ENCODE measurements at regions not wholly inside any gene's neighbourhood (a gene's known extent, or its start where the extent isn't known, plus 50 kb on each side); places are given as distances from the start of the nearest gene placed in this dataset.

- Histone ChIP-seq H3K9ac (ENCODE audit: low read length) (no peak overlapping the region), H3K4me2 (ENCODE audit: low read depth, low read length, poor library complexity, severe bottlenecking) (no peak overlapping the region), H3K27ac (ENCODE audit: low read depth, low read length) (no peak overlapping the region), H3F3A (ENCODE audit: insufficient read depth) (no peaks in the 10 kb centered on the region), H3K9me3 (ENCODE audit: insufficient read depth, low read length) (no peaks in the 10 kb centered on the region), H3K27me3 (ENCODE audit: low read length) (no peaks in the 10 kb centered on the region), H3K9me2 (replicated peaks; ENCODE audit: insufficient read depth, low read length) (no peaks in the 10 kb centered on the region), H2AFZ (ENCODE audit: low read depth, low read length, severe bottlenecking) (no peak overlapping the region), H3K79me2 (ENCODE audit: insufficient read depth, low read length) (no peaks in the 10 kb centered on the region), H3K36me3 (ENCODE audit: low read length) (no peaks in the 10 kb centered on the region), H4K20me1 (ENCODE audit: low read depth, low read length) (no peaks in the 10 kb centered on the region), H3K4me3 (ENCODE audit: insufficient read depth, low read length, poor library complexity, severe bottlenecking) (no peak overlapping the region)
- TF ChIP-seq EZH2phosphoT487 (conservative IDR thresholded peaks at IDR 0.05; ENCODE audit: low read length) (no peak), CTCF (IDR thresholded peaks at IDR 0.05; ENCODE audit: insufficient read depth, low read length, poor library complexity, severe bottlenecking) (no peak)
These were observed 281.7 kb upstream of the CD180 start for GRCh38 chr5:67478337-67478736.

DNA sequence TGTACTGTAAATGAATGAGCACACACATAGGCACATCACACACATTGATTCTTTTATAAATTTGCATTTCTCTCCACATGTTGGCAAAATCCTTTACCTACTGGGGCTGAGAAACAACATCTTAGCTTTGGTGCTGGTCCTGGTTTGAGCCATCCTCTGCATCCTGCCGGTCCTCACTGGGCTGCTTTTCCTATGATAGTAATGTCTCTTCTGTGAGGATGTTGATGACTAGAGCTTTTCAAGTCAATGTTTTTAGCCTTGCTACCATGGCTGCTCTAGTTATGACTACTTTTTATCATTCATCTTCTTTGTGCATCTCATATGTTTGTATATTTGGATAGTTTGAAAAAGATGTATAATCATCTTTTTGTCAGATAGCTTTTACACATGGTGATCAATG lies 280.4 kb upstream of the CD180 start:
- Histone ChIP-seq H3K27me3 (ENCODE audit: low read length) (no peaks in the 10 kb centered on the region), H3K9ac (ENCODE audit: low read length) (no peak overlapping the region), H3K9me3 (ENCODE audit: insufficient read depth, low read length) (no peaks in the 10 kb centered on the region), H3K4me2 (ENCODE audit: low read depth, low read length, poor library complexity, severe bottlenecking) (no peak overlapping the region), H3K36me3 (ENCODE audit: low read length) (no peaks in the 10 kb centered on the region), H4K20me1 (ENCODE audit: low read depth, low read length) (no peaks in the 10 kb centered on the region), H3K9me2 (replicated peaks; ENCODE audit: insufficient read depth, low read length) (no peaks in the 10 kb centered on the region), H2AFZ (ENCODE audit: low read depth, low read length, severe bottlenecking) (no peak overlapping the region), H3F3A (ENCODE audit: insufficient read depth) (no peaks in the 10 kb centered on the region), H3K27ac (ENCODE audit: low read depth, low read length) (no peak overlapping the region), H3K79me2 (ENCODE audit: insufficient read depth, low read length) (no peaks in the 10 kb centered on the region), H3K4me3 (ENCODE audit: insufficient read depth, low read length, poor library complexity, severe bottlenecking) (no peak overlapping the region)
- no peak for TF ChIP-seq EZH2phosphoT487 (conservative IDR thresholded peaks at IDR 0.05; ENCODE audit: low read length)

DNA sequence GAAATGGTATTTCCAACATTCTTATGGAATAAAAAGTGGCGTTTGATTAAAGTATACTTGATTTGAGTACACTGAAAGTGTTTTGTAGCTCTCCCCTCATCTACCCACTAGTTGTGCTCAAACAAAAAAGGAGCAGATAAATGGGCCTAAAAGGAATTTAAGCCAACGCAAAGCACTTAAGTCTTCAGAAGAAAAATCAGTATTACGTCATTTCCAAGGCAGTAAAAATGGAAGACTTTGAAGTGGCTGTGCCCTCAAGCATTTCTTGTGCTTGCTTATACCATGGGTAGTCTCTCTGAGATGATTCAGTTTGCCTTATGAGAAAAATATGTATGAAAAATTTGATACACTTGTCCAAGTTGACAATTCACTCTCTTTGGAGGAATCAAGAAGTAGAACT lies 279.9 kb upstream of the CD180 start:
- Histone ChIP-seq H3F3A (ENCODE audit: insufficient read depth) (no peaks in the 10 kb centered on the region), H3K9me2 (replicated peaks; ENCODE audit: insufficient read depth, low read length) (no peaks in the 10 kb centered on the region), H3K36me3 (ENCODE audit: low read length) (no peaks in the 10 kb centered on the region), H3K9ac (ENCODE audit: low read length) (no peak overlapping the region), H3K27ac (ENCODE audit: low read depth, low read length) (no peak overlapping the region), H2AFZ (ENCODE audit: low read depth, low read length, severe bottlenecking) (no peak overlapping the region), H3K4me3 (ENCODE audit: insufficient read depth, low read length, poor library complexity, severe bottlenecking) (no peak overlapping the region), H3K79me2 (ENCODE audit: insufficient read depth, low read length) (no peaks in the 10 kb centered on the region), H3K27me3 (ENCODE audit: low read length) (no peaks in the 10 kb centered on the region), H4K20me1 (ENCODE audit: low read depth, low read length) (no peaks in the 10 kb centered on the region), H3K9me3 (ENCODE audit: insufficient read depth, low read length) (no peaks in the 10 kb centered on the region), H3K4me2 (ENCODE audit: low read depth, low read length, poor library complexity, severe bottlenecking) (no peak overlapping the region)
- no peak for TF ChIP-seq EZH2phosphoT487 (conservative IDR thresholded peaks at IDR 0.05; ENCODE audit: low read length)
- no peak for TF ChIP-seq CTCF (IDR thresholded peaks at IDR 0.05; ENCODE audit: insufficient read depth, low read length, poor library complexity, severe bottlenecking)

GRCh38 chr5:67475489-67475888 lies 278.9 kb upstream of the CD180 start:
- Histone ChIP-seq H4K20me1 (ENCODE audit: low read depth, low read length) (no peaks in the 10 kb centered on the region), H3K9me2 (replicated peaks; ENCODE audit: insufficient read depth, low read length) (no peaks in the 10 kb centered on the region), H3K27me3 (ENCODE audit: low read length) (no peaks in the 10 kb centered on the region), H3K36me3 (ENCODE audit: low read length) (no peaks in the 10 kb centered on the region), H3K27ac (ENCODE audit: low read depth, low read length) (no peak overlapping the region), H3K9me3 (ENCODE audit: insufficient read depth, low read length) (no peaks in the 10 kb centered on the region), H3K4me2 (ENCODE audit: low read depth, low read length, poor library complexity, severe bottlenecking) (no peak overlapping the region), H2AFZ (ENCODE audit: low read depth, low read length, severe bottlenecking) (no peak overlapping the region), H3K79me2 (ENCODE audit: insufficient read depth, low read length) (no peaks in the 10 kb centered on the region), H3K9ac (ENCODE audit: low read length) (no peak overlapping the region), H3K4me3 (ENCODE audit: insufficient read depth, low read length, poor library complexity, severe bottlenecking) (no peak overlapping the region), H3F3A (ENCODE audit: insufficient read depth) (no peaks in the 10 kb centered on the region)
- TF ChIP-seq EZH2phosphoT487 (conservative IDR thresholded peaks at IDR 0.05; ENCODE audit: low read length) (no peak), CTCF (IDR thresholded peaks at IDR 0.05; ENCODE audit: insufficient read depth, low read length, poor library complexity, severe bottlenecking) (no peak)
